ENCODE measurements at regions not wholly inside any gene's neighbourhood (a gene's known extent, or its start where the extent isn't known, plus 50 kb on each side); places are given as distances from the start of the nearest gene placed in this dataset.

DNA sequence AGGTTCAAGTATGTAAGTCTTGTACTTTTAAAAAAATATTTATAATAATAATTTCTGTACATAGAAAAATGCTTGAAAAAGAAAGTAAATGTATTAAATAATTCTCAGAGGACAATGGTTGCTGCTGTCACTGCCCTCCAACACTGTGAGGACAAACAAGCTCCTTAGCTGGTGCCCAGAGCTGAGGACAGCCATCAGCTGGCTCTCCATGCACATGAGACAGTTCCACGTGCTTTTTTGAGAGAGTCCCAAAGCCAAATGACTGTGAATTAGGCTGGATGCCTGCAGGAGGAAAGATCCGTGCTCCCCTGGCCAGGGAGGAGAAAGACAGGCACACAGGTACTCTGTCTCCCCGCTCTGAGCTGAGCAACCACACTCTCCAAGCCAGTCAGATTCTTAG, 115.5 kb upstream of the IRX5 start:
- Histone ChIP-seq H3K27me3 (no peaks in the 10 kb centered on the region), H3K4me1 (no peaks in the 10 kb centered on the region), H3K36me3 (no peaks in the 10 kb centered on the region), H3K27ac (no peak overlapping the region), H3K4me3 (no peak overlapping the region), H3K9me3 (no peaks in the 10 kb centered on the region)
- 57 to 74% methylated on average over 3 of the region's 3 CpGs for WGBS, 2 donors
- TF ChIP-seq, protein P1, sequence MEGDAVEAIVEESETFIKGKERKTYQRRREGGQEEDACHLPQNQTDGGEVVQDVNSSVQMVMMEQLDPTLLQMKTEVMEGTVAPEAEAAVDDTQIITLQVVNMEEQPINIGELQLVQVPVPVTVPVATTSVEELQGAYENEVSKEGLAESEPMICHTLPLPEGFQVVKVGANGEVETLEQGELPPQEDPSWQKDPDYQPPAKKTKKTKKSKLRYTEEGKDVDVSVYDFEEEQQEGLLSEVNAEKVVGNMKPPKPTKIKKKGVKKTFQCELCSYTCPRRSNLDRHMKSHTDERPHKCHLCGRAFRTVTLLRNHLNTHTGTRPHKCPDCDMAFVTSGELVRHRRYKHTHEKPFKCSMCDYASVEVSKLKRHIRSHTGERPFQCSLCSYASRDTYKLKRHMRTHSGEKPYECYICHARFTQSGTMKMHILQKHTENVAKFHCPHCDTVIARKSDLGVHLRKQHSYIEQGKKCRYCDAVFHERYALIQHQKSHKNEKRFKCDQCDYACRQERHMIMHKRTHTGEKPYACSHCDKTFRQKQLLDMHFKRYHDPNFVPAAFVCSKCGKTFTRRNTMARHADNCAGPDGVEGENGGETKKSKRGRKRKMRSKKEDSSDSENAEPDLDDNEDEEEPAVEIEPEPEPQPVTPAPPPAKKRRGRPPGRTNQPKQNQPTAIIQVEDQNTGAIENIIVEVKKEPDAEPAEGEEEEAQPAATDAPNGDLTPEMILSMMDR (IDR thresholded peaks at IDR 0.05), result no peak
- TF ChIP-seq EP300 (IDR thresholded peaks at IDR 0.05) (no peak), POLR2A (IDR thresholded peaks at IDR 0.05) (no peak)
- DNase-seq (ENCODE audit: low spot score in 2 of 2), result no peak

DNA sequence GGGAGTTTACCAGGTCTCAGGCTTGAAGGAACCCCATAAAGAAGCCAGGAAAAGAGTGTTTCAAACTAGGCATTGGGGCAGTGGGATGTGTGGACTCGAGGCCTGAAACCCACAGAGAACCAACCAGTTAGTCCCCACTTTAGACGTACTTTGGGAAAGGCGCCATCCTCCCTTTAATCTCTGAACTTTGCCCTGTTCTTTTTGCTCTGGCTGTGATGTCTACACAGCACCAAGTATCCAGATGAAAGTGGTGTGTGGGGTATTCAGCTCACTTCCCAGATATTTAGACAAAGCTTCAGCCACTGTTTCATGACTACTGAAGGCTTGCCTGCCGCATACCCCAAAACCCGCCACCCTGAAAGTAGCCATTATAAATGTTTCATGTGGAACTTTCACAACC, 116.9 kb upstream of the IRX5 start:
- H3K36me3 ChIP-seq, result no peaks in the 10 kb centered on the region
- H3K27ac ChIP-seq, result no peak overlapping the region
- H3K27me3 ChIP-seq, result no peaks in the 10 kb centered on the region
- H3K4me3 ChIP-seq, result no peak overlapping the region
- DNase-seq (ENCODE audit: low spot score in 2 of 2), result no peak
- TF ChIP-seq, protein P1 (IDR thresholded peaks at IDR 0.05), result no peak
- no peak for TF ChIP-seq POLR2A (IDR thresholded peaks at IDR 0.05)
- TF ChIP-seq EP300 (IDR thresholded peaks at IDR 0.05), result no peak
- H3K4me1 ChIP-seq, result no peaks in the 10 kb centered on the region
- WGBS, 2 donors, result 72 to 86% methylated on average over 5 of the region's 5 CpGs
- H3K9me3 ChIP-seq, result no peaks in the 10 kb centered on the region

DNA sequence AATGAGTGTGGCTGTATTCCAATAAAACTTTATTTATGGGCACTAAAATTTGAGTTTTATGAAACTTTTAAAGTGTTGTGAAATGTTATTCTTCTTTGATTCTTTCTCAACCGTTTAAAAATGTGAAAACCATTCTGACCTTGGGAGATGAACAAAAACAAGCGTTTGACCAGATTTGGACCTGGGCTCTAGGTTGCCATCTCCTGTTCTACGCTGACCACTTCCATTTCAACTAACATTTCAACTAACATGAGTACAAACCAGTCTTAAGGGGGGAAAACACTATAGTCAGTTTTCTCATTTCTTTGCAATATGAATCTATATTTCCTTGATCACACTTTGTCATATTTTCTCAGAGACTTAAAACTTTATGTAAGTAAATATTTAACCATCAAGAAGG, 118.4 kb upstream of the IRX5 start:
- Histone ChIP-seq H3K4me1 (no peaks in the 10 kb centered on the region), H3K4me3 (no peak overlapping the region), H3K27ac (no peak overlapping the region), H3K27me3 (no peaks in the 10 kb centered on the region), H3K36me3 (no peaks in the 10 kb centered on the region), H3K9me3 (no peaks in the 10 kb centered on the region)
- no peak for TF ChIP-seq EP300 (IDR thresholded peaks at IDR 0.05)
- no peak for TF ChIP-seq POLR2A (IDR thresholded peaks at IDR 0.05)
- TF ChIP-seq, protein P1 (IDR thresholded peaks at IDR 0.05), result no peak
- DNase-seq (ENCODE audit: low spot score in 2 of 2), result no peak
- WGBS, 2 donors, result 32 to 39% methylated on average over 3 of the region's 3 CpGs

DNA sequence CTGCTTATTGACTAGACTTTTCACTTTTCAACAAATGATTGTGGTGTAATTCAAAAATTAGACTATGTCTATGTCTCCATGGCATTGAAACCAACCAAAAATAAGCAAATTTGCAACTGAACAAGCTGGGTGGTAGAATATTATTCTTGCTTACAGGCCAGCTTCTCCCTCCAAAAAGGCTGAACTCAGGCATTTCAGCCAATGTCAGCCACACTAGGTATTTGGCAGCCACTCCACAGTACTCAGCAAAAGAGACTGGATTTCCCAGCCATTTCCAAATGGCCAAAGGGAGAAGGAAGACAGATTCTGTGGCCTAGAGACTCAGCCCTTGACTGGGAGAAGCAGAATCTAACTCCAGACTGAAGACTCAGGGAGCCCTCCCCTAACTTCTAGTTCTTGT, 121.8 kb upstream of the IRX5 start:
- H3K4me1 ChIP-seq, result no peaks in the 10 kb centered on the region
- DNase-seq (ENCODE audit: low spot score in 2 of 2), result no peak
- H3K36me3 ChIP-seq, result no peaks in the 10 kb centered on the region
- H3K27me3 ChIP-seq, result no peaks in the 10 kb centered on the region
- H3K9me3 ChIP-seq, result no peaks in the 10 kb centered on the region
- no peak overlapping the region for H3K27ac ChIP-seq
- TF ChIP-seq POLR2A (IDR thresholded peaks at IDR 0.05), result no peak
- H3K4me3 ChIP-seq, result no peak overlapping the region

DNA sequence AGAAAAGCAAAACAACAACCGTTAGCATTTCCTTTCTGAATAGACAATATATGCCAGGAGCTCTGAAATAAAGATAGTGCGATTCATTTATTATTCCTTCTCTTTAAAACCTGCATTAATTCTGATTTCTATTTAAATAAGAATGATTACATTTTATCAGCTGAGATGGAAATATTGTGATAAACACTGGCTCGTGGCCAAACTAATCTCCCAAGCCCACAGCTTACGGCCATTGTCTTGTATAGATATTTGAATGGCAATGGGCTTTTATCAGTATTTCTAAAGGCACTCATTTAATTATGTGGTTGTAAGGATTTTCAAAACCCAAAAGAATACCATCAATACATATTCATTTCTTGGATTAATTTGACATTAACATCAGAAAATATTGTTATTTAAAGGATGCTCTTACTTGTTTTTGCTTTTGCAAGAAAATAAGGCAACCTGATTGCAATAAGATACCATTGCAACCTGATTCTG, 123.7 kb upstream of the IRX5 start:
- DNase-seq (ENCODE audit: low spot score in 2 of 2), result no peak
- 80 to 84% methylated on average over 4 of the region's 4 CpGs for WGBS, 2 donors
- H3K27ac ChIP-seq, result no peak overlapping the region
- peaks cover 0 to 4% (median 0%) of the 10 kb centered on the region in 4 donors for H3K9me3 ChIP-seq
- no peaks in the 10 kb centered on the region for H3K36me3 ChIP-seq
- H3K4me3 ChIP-seq, result no peak overlapping the region
- no peaks in the 10 kb centered on the region for H3K4me1 ChIP-seq
- H3K27me3 ChIP-seq, result no peaks in the 10 kb centered on the region
- TF ChIP-seq EP300 (IDR thresholded peaks at IDR 0.05) (no peak), POLR2A (IDR thresholded peaks at IDR 0.05) (no peak)
- TF ChIP-seq, protein P1 (IDR thresholded peaks at IDR 0.05), result no peak

DNA sequence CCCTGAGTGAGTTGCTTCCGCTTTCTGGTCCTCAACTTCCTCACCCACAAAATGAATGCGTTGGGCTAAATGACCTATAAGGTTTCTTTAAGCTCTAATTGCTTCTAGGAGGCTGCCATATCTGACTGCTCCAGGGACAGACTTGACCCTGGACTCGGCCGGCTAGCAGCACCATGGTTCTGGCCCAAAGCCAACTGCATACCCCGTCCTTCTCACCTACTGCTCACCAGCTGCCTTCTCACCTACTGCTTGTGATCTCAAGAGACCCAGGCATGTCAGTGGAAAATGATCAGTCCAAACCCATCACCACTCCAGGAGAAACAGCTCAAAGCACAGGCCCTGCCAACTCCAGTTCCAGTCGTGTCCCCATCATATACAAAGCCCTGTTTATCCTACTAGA, 124.3 kb upstream of the IRX5 start:
- no peaks in the 10 kb centered on the region for H3K36me3 ChIP-seq
- DNase-seq (ENCODE audit: low spot score in 2 of 2), result no peak
- no peaks in the 10 kb centered on the region for H3K4me1 ChIP-seq
- peaks cover 0 to 9% (median 0%) of the 10 kb centered on the region in 4 donors for H3K9me3 ChIP-seq
- 62 to 75% methylated on average over 6 of the region's 6 CpGs for WGBS, 2 donors
- no peak for TF ChIP-seq POLR2A (IDR thresholded peaks at IDR 0.05)
- TF ChIP-seq, protein P1 (IDR thresholded peaks at IDR 0.05), result no peak
- TF ChIP-seq EP300 (IDR thresholded peaks at IDR 0.05), result no peak
- no peak overlapping the region for H3K4me3 ChIP-seq
- H3K27ac ChIP-seq, result no peak overlapping the region
- H3K27me3 ChIP-seq, result no peaks in the 10 kb centered on the region
